Fibroblast of villous mesenchyme (primary cell): ENCODE measurements at regions not wholly inside any gene's neighbourhood (a gene's known extent, or its start where the extent isn't known, plus 50 kb on each side); places are given as distances from the start of the nearest gene placed in this dataset.
"Not testable (repeated sequence)": the region's sequence is repeated elsewhere in the genome, so short reads cannot be mapped to it uniquely, and the experiment has no call there.

Source experiments
- DNase-seq: peaks from one replicate; pipeline ENCODE4 v3.0.0-alpha.2; 2010; ENCODE audit warnings: low read depth
- H3K4me3 ChIP-seq: 2 replicates; pipeline ENCODE4 v1.5.1; 2011; ENCODE audit warnings: low read depth, mild to moderate bottlenecking, low read length
- TF ChIP-seq, protein P1 (sequence below): IDR thresholded peaks from 2 replicates; pipeline ENCODE4 v1.5.1; 2012; ENCODE audit warnings: low read depth, mild to moderate bottlenecking, low read length; ENCODE audit not compliant: insufficient read depth

DNA sequence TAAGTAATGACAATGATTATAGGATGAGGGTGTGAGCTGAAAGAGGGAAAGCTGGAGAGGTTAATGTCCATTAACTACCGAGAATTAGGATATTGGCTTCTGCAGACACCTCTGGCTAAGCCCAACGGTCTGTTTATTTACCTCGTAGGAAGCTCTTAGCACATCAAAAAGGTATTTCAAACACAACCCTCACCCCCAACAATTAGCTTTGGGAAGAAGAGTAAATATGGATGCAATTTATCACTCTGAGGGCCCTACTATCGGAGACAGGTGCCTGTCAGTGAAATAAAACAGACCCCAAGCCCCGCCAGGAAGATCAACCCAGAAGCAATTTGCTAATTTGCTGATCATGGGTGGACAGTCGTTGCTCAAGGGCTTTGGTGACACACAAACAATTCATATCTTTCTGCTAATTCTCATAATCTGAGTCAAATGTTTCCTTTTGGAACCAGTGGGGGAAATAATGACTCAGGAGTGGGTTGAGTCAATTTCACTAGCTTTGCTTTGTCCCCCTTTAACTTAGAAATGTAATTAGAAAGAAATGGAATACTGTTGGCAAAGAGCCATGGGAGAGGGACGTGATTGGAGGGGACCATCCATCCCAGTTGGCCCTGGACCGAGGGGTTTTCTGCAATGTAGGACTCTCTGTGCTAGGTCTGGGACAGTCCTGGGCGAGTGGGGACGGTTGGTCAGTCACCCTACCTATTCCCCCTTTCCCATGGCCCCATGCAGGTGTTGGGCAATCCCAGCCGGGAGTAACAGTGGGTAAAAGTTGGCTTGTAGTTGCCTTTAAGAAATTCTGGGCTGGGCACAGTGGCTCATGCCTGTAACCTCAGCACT, 99.1 kb upstream of the MED13L start:
- TF ChIP-seq, protein P1, sequence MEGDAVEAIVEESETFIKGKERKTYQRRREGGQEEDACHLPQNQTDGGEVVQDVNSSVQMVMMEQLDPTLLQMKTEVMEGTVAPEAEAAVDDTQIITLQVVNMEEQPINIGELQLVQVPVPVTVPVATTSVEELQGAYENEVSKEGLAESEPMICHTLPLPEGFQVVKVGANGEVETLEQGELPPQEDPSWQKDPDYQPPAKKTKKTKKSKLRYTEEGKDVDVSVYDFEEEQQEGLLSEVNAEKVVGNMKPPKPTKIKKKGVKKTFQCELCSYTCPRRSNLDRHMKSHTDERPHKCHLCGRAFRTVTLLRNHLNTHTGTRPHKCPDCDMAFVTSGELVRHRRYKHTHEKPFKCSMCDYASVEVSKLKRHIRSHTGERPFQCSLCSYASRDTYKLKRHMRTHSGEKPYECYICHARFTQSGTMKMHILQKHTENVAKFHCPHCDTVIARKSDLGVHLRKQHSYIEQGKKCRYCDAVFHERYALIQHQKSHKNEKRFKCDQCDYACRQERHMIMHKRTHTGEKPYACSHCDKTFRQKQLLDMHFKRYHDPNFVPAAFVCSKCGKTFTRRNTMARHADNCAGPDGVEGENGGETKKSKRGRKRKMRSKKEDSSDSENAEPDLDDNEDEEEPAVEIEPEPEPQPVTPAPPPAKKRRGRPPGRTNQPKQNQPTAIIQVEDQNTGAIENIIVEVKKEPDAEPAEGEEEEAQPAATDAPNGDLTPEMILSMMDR, result no peak
- peak; percentile 69 for DNase-seq
- no peak overlapping the region for H3K4me3 ChIP-seq

DNA sequence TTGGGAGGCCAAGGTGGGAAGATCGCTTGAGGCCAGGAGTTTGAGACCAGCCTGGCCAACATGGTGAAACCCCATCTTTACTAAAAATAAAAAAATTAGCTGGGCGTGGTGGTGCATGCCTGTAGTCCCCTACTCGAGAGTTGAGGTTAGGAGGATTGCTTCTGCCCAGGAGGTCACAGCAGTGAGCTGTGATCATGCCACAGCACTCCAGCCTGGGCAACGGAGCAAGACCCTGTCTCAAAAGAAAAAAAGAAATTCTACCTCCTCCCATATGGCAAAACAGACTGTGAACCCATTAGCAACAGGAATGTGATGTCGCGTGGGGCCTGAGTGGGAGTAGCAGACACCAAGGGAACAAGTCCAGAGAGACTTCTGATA, 99.7 kb upstream of the MED13L start:
- not testable (repeated sequence) for DNase-seq, H3K4me3 ChIP-seq

DNA sequence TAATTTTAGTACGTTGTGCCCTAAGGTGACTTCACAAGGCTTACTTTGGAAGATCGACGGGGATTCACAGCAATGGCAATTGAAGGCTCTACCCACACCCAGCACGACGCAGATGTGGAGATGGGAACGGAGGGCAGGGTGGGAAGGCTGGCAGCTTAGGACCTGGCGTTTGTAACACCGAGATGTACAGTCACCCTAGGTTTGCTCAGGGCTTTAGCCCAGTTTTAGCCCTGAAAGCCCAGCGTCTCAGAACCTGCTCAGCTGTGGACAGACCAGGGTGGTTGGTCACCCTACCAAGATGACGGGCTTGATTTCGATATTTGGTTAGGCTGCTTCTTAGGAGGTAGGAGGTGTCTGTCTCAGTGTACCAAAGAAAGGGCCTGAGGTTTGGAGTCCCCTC, 100.5 kb upstream of the MED13L start:
- no peak for DNase-seq
- H3K4me3 ChIP-seq, result no peak overlapping the region
- TF ChIP-seq, protein P1, result no peak

DNA sequence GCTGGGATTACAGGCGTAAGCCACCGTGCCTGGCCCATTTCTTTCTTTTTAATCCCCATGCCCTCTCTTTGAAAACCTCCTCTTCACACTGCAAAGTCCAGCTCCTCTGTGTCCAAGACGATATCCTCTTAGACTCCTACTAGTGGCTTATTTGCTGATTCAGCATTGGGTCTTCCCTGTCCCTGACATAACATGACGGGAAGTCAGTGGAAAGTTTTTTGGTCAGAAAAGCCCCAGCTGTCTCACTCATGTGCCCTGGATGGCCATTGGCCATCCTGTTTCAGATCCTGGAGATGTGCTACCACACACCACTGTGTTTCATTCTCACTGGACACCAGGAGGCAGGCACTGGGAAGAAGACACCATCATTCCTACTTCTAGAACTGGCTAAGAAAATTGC, 102.6 kb upstream of the MED13L start:
- no peak for DNase-seq
- H3K4me3 ChIP-seq, result no peak overlapping the region
- TF ChIP-seq, protein P1, result no peak

DNA sequence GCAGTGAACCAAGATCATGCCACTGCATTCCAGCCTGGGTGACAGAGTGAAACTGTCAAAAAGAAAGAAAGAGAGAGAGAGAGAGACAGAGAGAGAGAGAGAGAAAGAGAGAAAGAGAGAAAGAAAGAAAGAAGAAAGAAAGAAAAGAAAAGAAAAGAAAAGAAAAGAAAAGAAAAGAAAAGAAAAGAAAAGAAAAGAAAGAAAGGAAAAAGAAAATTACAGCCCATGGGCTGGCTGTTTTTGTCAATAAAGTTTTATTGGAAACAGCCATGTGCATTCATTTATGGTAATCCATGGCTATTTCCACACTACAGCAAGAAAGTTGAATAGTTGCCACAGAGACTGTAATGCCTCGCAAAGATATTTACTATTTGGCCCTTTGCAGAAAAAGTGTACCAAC, 103.2 kb upstream of the MED13L start:
- not testable (repeated sequence) for DNase-seq

DNA sequence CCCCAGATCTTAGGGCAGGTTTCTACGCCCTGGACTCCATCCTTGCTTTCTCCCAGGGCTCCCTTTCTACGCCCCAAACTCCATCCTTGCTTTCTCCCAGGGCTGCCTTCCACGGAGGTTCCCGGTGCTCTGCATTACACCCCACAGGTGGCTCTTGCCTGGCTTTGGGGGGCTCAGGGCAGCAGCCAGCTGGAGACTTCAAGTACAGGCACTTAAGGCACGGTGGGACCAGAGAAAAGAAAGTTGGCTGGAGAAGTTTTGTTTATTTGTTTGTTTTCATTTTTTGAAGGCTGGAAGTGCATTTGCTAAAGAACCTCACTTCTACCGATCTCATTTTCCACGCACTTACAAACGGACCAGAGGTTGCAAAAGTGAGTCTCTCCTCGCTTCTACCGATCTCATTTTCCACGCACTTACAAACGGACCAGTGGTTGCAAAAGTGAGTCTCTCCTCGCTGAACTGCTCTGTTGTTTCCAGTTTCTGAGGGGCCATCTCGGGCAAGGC, 103.8 kb upstream of the MED13L start:
- TF ChIP-seq, protein P1, result no peak
- no peak for DNase-seq
- H3K4me3 ChIP-seq, result peak overlapping the region; percentile 6

More for the DNA sequence above, 103.2 kb upstream of the MED13L start:
- not testable (repeated sequence) for H3K4me3 ChIP-seq

DNA sequence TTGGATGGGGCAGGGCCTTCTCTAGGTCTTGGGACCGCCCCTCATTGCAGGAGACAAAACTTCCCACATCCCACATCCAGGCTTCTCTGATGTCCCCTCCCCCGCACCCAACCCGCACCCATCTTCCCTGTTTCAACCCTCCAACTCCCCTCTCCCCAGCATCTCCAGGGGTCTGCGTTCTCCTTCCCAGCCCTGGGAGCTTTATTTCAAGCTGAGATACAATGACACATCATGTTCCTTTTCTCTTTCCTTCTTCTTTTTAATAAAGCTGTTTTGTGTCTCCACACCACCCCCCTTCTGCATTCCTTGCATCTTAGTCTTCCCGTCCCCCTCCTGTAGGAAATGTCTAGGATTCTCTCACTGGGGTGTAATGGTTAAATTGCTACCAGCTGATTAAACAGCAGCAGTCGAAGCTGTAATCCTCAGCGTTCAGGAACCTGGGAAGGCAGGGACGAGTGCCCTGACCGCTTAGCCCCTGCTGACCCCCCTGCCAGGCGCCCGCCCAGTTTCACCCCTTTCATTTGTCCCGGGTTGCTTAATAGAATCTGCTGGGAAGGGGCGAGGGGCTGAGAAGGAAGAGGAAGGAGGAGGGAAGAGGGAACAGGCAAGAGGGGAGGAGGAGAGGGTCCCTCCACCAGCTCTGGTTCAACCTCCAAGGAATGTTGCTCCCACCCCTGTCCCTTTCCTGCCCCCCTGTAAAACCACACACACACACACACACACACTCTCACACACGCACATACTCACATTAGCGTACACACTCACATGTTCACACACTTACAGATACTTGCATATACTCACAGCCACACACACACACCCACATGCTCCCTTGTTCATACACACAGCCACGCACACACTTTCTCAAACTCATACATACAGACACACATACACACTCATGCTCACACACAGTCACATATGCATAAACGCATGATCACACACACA, 104.5 kb upstream of the MED13L start:
- peak; percentile 93 for DNase-seq
- peak overlapping the region; percentile 4 for H3K4me3 ChIP-seq
- TF ChIP-seq, protein P1, result no peak
